Activated CD4-positive, alpha-beta memory T cell treated with anti-CD3 and anti-CD28 coated beads for 36 hours (primary cell): ENCODE measurements at regions not wholly inside any gene's neighbourhood (a gene's known extent, or its start where the extent isn't known, plus 50 kb on each side); places are given as distances from the start of the nearest gene placed in this dataset.
"Not testable (repeated sequence)": the region's sequence is repeated elsewhere in the genome, so short reads cannot be mapped to it uniquely, and the experiment has no call there.

Experiments
- CTCF ChIA-PET: fragments of 350-600 bp; sonication (Branson Sonifier 250); formaldehyde crosslinking; loops from one replicate; lab custom pipeline; 2021; ENCODE audit warnings: antibody characterized with exemption, inconsistent platforms; lab: Charles Lee
- POLR2A ChIA-PET: fragments of 350-600 bp; sonication (Branson Sonifier 250); formaldehyde crosslinking; loops from one replicate; lab custom pipeline; 2021; ENCODE audit warnings: antibody characterized with exemption; lab: Charles Lee
- DNase-seq: peaks from one replicate; pipeline ENCODE4 v3.0.0-alpha.2; 2020
- H3K27ac Mint-ChIP-seq: one replicate; pipeline ENCODE4 v1.8.0; 2021; ENCODE audit warnings: mixed read lengths
- H3K27me3 Mint-ChIP-seq: one replicate; pipeline ENCODE4 v1.8.0; 2021; ENCODE audit warnings: mixed read lengths
- H3K36me3 Mint-ChIP-seq: one replicate; pipeline ENCODE4 v1.8.0; 2021; ENCODE audit warnings: mixed read lengths
- H3K4me1 Mint-ChIP-seq: one replicate; pipeline ENCODE4 v1.8.0; 2021; ENCODE audit warnings: low read depth, mixed read lengths
- H3K4me3 Mint-ChIP-seq: one replicate; pipeline ENCODE4 v1.8.0; 2021; ENCODE audit warnings: mild to moderate bottlenecking, mixed read lengths
- H3K9me3 Mint-ChIP-seq: one replicate; pipeline ENCODE4 v1.8.0; 2021; ENCODE audit warnings: mixed read lengths
- intact Hi-C: fragments of 100-400 bp; cut with micrococcal nuclease; formaldehyde crosslinking; loops from one replicate; pipeline ENCODE4 v1.15.1; 2023

DNA sequence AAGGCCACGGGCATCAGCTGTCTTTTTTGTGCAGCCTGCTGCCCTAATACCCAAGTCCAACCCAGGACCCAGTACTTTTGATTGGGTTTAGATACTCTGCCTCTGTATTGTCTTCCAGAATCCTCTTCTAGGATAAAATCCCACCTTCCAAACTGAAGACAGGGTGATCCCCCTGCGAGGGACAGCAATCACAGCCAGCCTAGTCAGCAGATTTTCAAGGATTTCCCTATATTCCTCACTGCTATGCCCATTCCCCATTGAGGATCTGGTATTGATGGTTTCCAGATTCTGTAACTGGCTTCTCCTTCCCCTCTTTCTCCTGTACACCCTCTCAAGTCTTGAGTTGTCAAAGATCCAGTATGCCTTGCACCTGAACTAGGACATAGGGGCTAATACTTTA lies 389.4 kb downstream of the TRIM36 start:
- no peaks in the 10 kb centered on the region for H3K4me1 Mint-ChIP-seq
- intact Hi-C loops, result no loop called here
- H3K36me3 Mint-ChIP-seq, result no peaks in the 10 kb centered on the region
- no peaks in the 10 kb centered on the region for H3K27me3 Mint-ChIP-seq
- H3K9me3 Mint-ChIP-seq, result no peaks in the 10 kb centered on the region
- no peak overlapping the region for H3K4me3 Mint-ChIP-seq
- ChIA-PET POLR2A (interaction anchor here (1.0 kb wide), 1 partner anchor 1093 kb away, joined by 3 read pairs; no protein-coding TSS in a partner anchor), CTCF (no interaction called here)
- no peak for DNase-seq
- no peak overlapping the region for H3K27ac Mint-ChIP-seq

DNA sequence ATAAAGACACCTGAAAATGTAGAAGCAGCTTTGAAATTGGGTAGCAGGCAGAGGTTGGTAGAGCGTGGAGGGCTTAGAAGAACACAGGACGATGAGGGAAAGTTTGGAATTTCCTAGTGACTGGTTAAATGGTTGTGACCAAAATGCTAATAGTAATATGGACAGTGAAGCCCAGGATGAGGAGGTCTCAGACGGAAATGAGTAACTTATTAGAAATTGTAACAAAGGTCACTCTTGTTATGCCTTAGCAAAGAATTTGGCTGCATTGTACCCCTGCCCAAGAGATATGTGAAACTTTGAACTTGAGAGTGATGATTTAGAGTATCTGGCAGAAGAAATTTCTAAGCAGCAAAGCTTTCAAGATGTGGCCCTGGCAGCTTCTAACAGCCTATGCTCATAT lies 382.5 kb downstream of the KCNN2 start:
- H3K36me3 Mint-ChIP-seq, result no peaks in the 10 kb centered on the region
- no peak for DNase-seq
- CTCF ChIA-PET, result no interaction called here
- H3K27me3 Mint-ChIP-seq, result no peaks in the 10 kb centered on the region
- no peak overlapping the region for H3K27ac Mint-ChIP-seq
- H3K4me3 Mint-ChIP-seq, result no peak overlapping the region
- no peaks in the 10 kb centered on the region for H3K4me1 Mint-ChIP-seq
- POLR2A ChIA-PET, result no interaction called here
- intact Hi-C loops, result no loop called here
- H3K9me3 Mint-ChIP-seq, result no peaks in the 10 kb centered on the region

DNA sequence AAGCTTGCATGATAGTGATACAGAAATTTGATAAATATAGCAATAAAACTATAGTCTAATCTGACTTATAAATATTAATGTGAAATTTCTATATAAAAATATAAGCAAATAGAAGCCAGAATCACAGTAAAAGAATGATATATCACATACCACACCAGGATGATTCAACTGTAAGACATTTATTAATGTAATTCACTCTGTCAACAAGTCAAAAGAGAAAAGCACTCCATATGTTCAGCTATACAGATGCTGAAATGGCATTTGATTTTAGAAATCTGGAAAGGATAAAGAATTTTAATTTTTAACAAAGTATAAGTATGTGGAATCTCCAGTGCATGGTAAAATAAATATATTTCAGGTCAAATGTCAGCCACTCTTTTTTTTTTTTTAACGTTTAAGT lies 372.4 kb downstream of the KCNN2 start:
- no peak for DNase-seq
- ChIA-PET POLR2A (no interaction called here), CTCF (no interaction called here)
- intact Hi-C loops, result no loop called here
- Mint-ChIP-seq H3K4me1 (no peaks in the 10 kb centered on the region), H3K9me3 (no peaks in the 10 kb centered on the region), H3K27me3 (no peaks in the 10 kb centered on the region), H3K27ac (no peak overlapping the region), H3K4me3 (no peak overlapping the region), H3K36me3 (no peaks in the 10 kb centered on the region)

DNA sequence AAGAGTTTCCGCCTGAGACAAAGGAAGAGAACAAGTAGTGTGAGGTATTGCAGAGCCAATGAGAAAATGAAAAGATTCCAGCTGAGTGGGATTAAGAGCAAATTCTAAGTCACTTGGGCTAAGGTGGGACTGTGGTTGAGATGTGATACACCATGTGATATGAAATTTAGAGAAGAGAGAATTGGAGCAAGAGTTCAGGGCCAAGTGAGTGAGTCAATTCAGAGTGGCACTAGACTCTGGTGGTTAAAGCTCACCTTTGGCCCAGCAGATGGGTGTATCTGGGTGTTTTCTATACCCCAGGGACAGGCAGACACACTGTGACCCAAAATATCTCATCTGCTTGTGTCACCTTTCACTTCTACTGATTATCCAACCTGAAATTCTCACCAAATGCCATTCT lies 368.1 kb downstream of the KCNN2 start:
- H3K27ac Mint-ChIP-seq, result no peak overlapping the region
- CTCF ChIA-PET, result no interaction called here

DNA sequence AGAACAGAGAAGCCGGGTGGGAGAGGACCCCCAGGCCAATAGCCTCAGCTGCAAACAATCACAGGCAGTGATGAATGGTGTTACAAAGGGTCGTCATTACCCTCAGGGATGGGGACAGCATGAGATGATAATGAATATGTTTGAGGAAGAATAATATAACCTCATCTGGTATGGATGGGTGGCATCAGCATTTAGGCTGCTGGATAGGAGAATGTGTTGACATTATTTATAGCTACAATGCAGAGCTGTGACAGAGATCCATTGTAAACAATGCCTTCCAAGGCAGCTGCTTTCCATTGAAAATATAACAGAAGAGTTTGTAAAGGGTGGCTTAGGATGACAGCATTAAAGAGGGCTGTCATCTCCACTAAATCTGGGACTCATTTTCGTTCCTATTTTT lies 365.5 kb downstream of the KCNN2 start:
- intact Hi-C loops, result no loop called here
- Mint-ChIP-seq H3K36me3 (no peaks in the 10 kb centered on the region), H3K4me3 (no peak overlapping the region), H3K27me3 (no peaks in the 10 kb centered on the region), H3K27ac (no peak overlapping the region), H3K4me1 (no peaks in the 10 kb centered on the region), H3K9me3 (no peaks in the 10 kb centered on the region)
- no peak for DNase-seq
- CTCF ChIA-PET, result no interaction called here
- POLR2A ChIA-PET, result no interaction called here

More for the DNA sequence above, 368.1 kb downstream of the KCNN2 start:
- Mint-ChIP-seq H3K4me3 (no peak overlapping the region), H3K4me1 (no peaks in the 10 kb centered on the region), H3K27me3 (no peaks in the 10 kb centered on the region), H3K36me3 (no peaks in the 10 kb centered on the region), H3K9me3 (no peaks in the 10 kb centered on the region)
- intact Hi-C loops, result no loop called here
- POLR2A ChIA-PET, result no interaction called here
- no peak for DNase-seq

DNA sequence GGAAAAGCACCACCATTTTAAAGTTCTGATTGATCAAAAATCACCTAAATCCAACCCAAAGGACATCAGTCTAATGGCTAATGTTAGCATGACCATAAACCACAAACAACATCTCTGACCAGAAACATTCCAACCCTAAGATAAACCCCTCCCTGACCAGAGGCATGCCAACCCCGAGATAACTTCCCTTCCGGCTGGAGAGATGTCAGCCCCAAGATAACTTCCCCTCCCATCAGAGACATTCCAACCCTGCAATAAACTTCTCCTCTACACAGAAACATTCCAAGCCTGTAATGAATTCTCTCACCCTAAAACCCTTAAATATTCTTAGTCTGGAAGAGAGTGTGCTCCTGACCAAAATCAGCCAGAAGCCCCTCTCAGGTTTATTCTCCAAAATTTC lies 364.3 kb downstream of the KCNN2 start:
- Mint-ChIP-seq H3K27me3 (no peaks in the 10 kb centered on the region), H3K4me1 (no peaks in the 10 kb centered on the region), H3K27ac (no peak overlapping the region), H3K9me3 (no peaks in the 10 kb centered on the region), H3K36me3 (no peaks in the 10 kb centered on the region), H3K4me3 (no peak overlapping the region)
- intact Hi-C loops, result no loop called here
- POLR2A ChIA-PET, result no interaction called here
- CTCF ChIA-PET, result no interaction called here
- no peak for DNase-seq

DNA sequence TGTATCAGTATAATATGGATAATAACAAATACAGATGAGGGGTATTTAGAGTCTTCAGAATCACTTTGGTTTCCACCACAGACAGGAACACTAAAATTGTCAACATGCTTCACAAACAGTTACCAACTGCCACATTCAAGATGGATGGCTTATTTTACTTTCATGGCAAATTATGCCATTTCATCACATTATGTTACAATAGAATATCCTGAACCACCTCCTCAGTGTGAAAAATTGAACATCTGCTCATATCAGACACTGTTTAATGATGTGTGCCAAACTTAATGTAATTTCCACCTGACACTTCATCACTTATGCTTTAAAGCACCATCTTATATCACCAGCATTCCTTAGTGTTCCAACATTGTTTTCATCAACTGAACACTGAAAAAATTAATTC lies 357.4 kb downstream of the KCNN2 start:
- H3K27me3 Mint-ChIP-seq, result no peaks in the 10 kb centered on the region
- H3K9me3 Mint-ChIP-seq, result peaks cover 16% of the 10 kb centered on the region
- intact Hi-C loops, result no loop called here
- H3K4me1 Mint-ChIP-seq, result no peaks in the 10 kb centered on the region
- H3K27ac Mint-ChIP-seq, result no peak overlapping the region
- no peak for DNase-seq
- CTCF ChIA-PET, result no interaction called here
- H3K36me3 Mint-ChIP-seq, result no peaks in the 10 kb centered on the region
- POLR2A ChIA-PET, result no interaction called here
- H3K4me3 Mint-ChIP-seq, result no peak overlapping the region

DNA sequence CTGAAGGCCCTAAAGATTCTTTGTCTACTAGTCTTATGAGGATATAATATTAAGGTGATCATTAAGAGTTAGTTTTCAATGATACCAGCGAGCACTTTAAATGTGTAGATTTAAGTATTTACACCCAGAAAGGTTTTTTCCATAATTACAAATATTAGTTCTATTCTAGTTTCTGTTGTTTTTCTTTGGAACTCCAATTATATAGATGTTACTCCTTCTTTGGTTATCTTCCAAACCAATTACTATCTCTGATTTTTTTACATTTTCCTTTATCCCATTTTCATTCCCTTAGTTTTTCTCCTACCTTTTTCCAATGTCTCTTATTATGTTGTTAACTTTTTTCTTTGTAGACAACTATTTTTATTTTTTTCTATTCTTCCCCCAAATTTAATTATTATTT lies 355.1 kb downstream of the KCNN2 start:
- CTCF ChIA-PET, result no interaction called here
- H3K9me3 Mint-ChIP-seq, result peaks cover 16% of the 10 kb centered on the region
- POLR2A ChIA-PET, result no interaction called here
- H3K27ac Mint-ChIP-seq, result no peak overlapping the region
- H3K36me3 Mint-ChIP-seq, result no peaks in the 10 kb centered on the region
- no peaks in the 10 kb centered on the region for H3K27me3 Mint-ChIP-seq
- H3K4me3 Mint-ChIP-seq, result no peak overlapping the region
- intact Hi-C loops, result no loop called here
- DNase-seq, result no peak
- no peaks in the 10 kb centered on the region for H3K4me1 Mint-ChIP-seq

DNA sequence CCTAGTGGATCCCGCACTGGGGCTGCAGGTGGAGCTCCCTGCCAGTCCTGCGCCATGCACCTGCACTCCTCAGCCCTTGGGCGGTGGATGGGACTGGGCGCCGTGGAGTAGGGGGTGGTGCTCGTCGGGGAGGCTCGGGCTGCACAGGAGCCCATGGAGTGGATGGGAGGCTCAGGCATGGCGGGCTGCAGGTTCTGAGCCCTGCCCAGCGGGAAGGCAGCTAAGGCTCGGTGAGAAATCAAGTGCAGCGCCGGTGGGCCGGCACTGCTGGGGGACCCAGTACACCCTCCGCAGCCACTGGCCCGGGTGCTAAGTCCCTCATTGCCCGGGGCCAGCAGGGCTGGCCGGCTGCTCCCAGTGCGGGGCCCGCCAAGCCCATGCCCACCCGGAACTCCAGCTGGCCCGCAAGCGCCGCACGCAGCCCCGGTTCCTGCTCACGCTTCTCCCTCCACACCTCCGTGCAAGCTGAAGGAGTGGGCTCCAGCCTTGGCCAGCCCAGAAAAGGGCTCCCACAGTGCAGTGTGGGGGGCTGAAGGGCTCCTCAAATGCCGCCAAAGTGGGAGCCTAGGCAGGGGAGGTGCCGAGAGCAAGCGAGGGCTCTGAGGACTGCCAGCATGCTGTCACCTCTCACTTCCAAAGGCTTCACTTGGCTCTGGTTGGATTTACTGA lies 342.5 kb downstream of the KCNN2 start:
- H3K27me3 Mint-ChIP-seq, H3K4me1 Mint-ChIP-seq, POLR2A ChIA-PET, H3K9me3 Mint-ChIP-seq, CTCF ChIA-PET, DNase-seq, H3K36me3 Mint-ChIP-seq, intact Hi-C loops, H3K27ac Mint-ChIP-seq, H3K4me3 Mint-ChIP-seq: not testable (repeated sequence)

DNA sequence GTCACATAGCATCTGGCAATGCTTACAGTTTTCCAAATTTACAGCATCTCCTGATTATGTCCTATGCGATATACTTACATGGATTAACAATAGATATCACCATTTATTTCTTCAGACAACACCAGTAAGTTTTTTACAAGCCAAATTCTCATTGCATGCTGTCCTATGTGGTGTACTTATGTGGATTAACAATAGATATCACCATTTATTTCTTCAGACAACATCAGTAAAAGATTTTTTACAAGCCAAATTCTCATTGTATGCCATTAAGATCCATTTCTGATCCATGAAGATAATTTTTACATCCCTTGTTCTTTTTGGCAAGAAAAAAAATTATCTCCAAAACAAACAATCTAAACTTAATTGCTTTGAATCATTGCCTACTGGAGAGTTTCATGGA lies 340.9 kb downstream of the KCNN2 start:
- no peaks in the 10 kb centered on the region for H3K36me3 Mint-ChIP-seq
- H3K4me3 Mint-ChIP-seq, result no peak overlapping the region
- H3K27me3 Mint-ChIP-seq, result no peaks in the 10 kb centered on the region
- ChIA-PET CTCF (no interaction called here), POLR2A (no interaction called here)
- no peak for DNase-seq
- no peaks in the 10 kb centered on the region for H3K9me3 Mint-ChIP-seq
- H3K27ac Mint-ChIP-seq, result no peak overlapping the region
- intact Hi-C loops, result no loop called here
- no peaks in the 10 kb centered on the region for H3K4me1 Mint-ChIP-seq

DNA sequence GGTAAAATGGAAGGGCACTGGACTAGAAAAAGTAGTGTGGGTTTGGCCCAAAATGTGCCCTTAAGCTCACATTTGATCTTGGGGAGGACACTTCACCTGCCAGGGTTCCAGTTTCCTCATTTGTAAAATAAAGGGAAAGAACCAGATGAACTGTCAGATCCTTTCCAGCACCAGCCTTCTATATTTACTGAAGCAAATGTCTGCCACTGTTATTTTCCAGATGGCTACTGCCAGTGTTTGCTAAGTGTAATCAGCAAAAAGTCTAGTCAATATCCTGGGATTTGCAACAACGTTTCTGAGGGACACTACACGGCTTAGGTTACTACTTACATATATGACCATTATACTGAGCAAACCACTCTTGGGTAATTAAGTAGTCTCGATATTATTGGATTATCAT lies 340.3 kb downstream of the KCNN2 start:
- Mint-ChIP-seq H3K27ac (no peak overlapping the region), H3K27me3 (no peaks in the 10 kb centered on the region), H3K9me3 (peaks cover 1% of the 10 kb centered on the region), H3K36me3 (no peaks in the 10 kb centered on the region), H3K4me3 (no peak overlapping the region), H3K4me1 (no peaks in the 10 kb centered on the region)
- no peak for DNase-seq
- intact Hi-C loops, result no loop called here
- CTCF ChIA-PET, result no interaction called here
- POLR2A ChIA-PET, result no interaction called here

DNA sequence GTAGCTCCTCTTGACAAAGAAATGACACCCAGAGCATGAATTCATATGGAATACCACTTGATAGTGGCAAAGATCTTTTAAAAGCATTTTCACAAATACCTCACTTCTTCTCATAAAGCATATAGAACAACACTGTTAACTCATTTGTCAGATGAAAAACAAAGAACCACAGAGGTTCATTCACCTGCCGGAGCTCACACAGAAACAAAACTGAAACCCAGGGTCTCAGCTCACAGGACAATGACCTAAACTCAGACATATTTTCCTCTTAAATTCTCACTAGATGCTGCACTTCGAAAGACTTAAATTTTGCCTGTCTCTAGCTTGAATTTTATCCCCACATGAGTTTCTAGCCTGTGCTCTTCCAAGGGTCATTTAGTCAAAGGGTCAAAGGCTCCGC lies 339.0 kb downstream of the KCNN2 start:
- Mint-ChIP-seq H3K9me3 (peaks cover 6% of the 10 kb centered on the region), H3K4me3 (no peak overlapping the region), H3K27me3 (no peaks in the 10 kb centered on the region), H3K27ac (no peak overlapping the region), H3K4me1 (no peaks in the 10 kb centered on the region), H3K36me3 (no peaks in the 10 kb centered on the region)
- ChIA-PET POLR2A (no interaction called here), CTCF (no interaction called here)
- no peak for DNase-seq
- intact Hi-C loops, result no loop called here

DNA sequence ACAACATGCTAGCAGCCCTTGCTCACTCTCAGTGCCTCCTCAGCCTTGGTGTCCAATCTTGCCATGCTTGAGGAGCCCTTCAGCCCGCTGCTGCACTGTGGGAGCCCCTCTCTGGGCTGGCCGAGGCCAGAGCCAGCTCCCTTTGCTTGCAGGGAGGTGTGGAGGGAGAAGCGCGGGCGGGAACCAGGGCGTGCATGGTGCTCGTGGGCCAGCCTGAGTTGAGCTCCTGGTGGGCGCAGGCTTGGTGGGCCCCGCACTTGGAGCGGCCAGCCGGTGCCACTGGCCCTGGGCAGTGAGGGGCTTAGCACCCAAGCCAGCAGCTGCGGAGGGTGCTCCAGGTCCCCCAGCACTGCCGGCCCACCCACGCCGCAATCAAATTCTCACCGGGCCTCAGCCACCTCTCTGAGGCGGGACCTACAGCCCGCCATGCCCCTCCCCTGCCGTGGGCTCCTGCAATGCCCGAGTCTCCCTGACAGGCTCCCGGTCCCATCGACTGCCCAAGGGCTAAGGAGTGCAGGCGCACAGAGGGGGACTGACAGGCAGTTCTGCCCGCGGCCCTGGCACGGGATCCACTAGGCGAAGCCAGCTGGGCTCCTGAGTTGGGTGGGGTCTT lies 333.5 kb downstream of the KCNN2 start:
- no peaks in the 10 kb centered on the region for H3K4me1 Mint-ChIP-seq

More for the DNA sequence above, 333.5 kb downstream of the KCNN2 start:
- ChIA-PET CTCF (no interaction called here), POLR2A (no interaction called here)
- H3K4me3 Mint-ChIP-seq, result no peak overlapping the region
- no peak for DNase-seq
- peaks cover 6% of the 10 kb centered on the region for H3K9me3 Mint-ChIP-seq
- intact Hi-C loops, result no loop called here
- H3K27me3 Mint-ChIP-seq, result no peaks in the 10 kb centered on the region
- H3K36me3 Mint-ChIP-seq, result no peaks in the 10 kb centered on the region
- H3K27ac Mint-ChIP-seq, result no peak overlapping the region
